HL-60 (cell line): ENCODE measurements at regions not wholly inside any gene's neighbourhood (a gene's known extent, or its start where the extent isn't known, plus 50 kb on each side); places are given as distances from the start of the nearest gene placed in this dataset.

Source experiments
- GABPA ChIP-seq: IDR thresholded peaks from 2 replicates; pipeline ENCODE4 v1.6.1; 2012; ENCODE audit warnings: low read depth
- POLR2AphosphoS5 ChIP-seq: IDR thresholded peaks from 2 replicates; pipeline ENCODE4 v1.6.1; 2012; ENCODE audit warnings: low read depth
- REST ChIP-seq: IDR thresholded peaks from 2 replicates; pipeline ENCODE4 v1.6.1; 2012; ENCODE audit warnings: low read depth; ENCODE audit not compliant: insufficient replicate concordance
- SPI1 ChIP-seq: IDR thresholded peaks from 2 replicates; pipeline ENCODE4 v1.6.1; 2012; ENCODE audit warnings: low read depth, mild to moderate bottlenecking, borderline replicate concordance
- TF ChIP-seq, protein P1 (sequence below): IDR thresholded peaks from one replicate; pipeline ENCODE4 v1.5.1; 2011; ENCODE audit warnings: low read length, control low read depth, inconsistent platforms; ENCODE audit not compliant: insufficient read depth

DNA sequence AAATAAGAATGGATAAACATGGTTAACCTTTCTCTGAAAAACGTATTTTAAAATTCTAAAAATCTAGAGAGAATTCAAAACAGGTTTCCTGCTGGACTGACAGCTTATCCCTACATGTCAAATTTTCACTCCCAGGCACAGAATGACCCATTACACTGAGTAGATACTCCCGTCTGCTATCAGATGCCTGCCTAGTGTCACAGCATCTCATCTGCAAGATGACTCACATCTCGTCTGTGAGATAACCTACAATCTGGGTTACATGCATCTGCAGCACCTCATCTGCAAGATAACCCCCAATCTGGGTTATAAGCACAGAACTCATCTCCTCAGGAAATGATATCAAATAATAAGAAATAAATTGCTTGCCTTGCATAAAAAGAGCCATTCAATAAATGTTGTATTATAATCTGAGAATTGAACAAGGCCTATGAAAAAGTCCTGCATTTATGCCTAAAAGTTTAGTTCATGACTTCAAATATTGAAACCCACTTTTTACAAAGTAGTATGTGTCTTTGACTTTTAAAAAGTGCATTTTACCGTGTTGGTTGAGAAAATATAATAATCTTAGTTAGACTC, 188.3 kb upstream of the THBS1 start:
- TF ChIP-seq, protein P1, sequence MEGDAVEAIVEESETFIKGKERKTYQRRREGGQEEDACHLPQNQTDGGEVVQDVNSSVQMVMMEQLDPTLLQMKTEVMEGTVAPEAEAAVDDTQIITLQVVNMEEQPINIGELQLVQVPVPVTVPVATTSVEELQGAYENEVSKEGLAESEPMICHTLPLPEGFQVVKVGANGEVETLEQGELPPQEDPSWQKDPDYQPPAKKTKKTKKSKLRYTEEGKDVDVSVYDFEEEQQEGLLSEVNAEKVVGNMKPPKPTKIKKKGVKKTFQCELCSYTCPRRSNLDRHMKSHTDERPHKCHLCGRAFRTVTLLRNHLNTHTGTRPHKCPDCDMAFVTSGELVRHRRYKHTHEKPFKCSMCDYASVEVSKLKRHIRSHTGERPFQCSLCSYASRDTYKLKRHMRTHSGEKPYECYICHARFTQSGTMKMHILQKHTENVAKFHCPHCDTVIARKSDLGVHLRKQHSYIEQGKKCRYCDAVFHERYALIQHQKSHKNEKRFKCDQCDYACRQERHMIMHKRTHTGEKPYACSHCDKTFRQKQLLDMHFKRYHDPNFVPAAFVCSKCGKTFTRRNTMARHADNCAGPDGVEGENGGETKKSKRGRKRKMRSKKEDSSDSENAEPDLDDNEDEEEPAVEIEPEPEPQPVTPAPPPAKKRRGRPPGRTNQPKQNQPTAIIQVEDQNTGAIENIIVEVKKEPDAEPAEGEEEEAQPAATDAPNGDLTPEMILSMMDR, result no peak
- TF ChIP-seq POLR2AphosphoS5, result no peak
- TF ChIP-seq GABPA, result no peak
- TF ChIP-seq REST, result no peak
- no peak for TF ChIP-seq SPI1
